NCI-H2227 treated with DMSO at 0.1 percent for 48 hours (cell line): ENCODE measurements at regions not wholly inside any gene's neighbourhood (a gene's known extent, or its start where the extent isn't known, plus 50 kb on each side); places are given as distances from the start of the nearest gene placed in this dataset.

Source experiments
- DNase-seq: peaks from one replicate; lab custom pipeline; 2025; lab: John Stamatoyannopoulos, UW

DNA sequence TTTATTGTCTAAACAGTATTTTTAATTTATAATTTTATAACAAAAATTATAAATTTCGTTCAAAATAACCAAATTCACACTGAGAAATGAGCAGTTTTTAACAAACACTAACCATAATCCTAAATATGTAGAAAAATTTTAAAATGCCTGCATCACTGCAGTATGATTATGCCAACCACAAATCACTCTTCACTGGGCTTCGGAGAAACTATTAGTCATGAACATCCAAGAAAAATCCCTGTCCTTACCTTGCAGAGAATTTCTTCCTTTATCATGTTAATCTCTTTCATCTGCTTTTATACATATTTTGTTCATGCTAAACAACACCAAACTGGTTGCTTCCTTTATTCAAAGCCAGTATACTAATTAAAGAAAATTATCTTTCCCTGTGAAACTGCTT, 511.0 kb upstream of the ALCAM start:
- no peak for DNase-seq

GRCh38 chr3:104856741-104857140, 510.0 kb upstream of the ALCAM start:
- no peak for DNase-seq

- DNase-seq = no peak
Observed at GRCh38 chr3:104868291-104868690, 498.4 kb upstream of the ALCAM start.

DNA sequence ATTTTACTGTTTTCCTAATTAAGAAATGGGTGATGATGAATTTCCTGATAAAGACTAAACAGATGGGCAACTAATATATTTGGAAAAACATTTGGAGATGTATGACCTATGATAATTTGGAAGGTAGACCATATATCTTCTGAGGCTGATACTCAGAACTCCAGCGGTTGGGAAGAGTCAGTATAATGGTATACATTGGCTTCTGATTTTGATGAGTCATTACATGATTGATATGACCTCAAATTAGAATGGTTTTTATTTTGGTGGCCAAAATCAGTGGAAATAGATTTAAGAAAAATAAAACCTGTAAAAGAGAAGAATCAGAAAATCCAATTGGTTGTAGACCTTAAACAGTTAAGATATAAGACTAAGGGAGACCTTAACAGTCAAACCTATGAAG, 496.4 kb upstream of the ALCAM start:
- DNase-seq = no peak

GRCh38 chr3:104873331-104873730, 493.4 kb upstream of the ALCAM start:
- DNase-seq = no peak

- DNase-seq = no peak
Observed at GRCh38 chr3:104878395-104878794, 488.3 kb upstream of the ALCAM start.

DNA sequence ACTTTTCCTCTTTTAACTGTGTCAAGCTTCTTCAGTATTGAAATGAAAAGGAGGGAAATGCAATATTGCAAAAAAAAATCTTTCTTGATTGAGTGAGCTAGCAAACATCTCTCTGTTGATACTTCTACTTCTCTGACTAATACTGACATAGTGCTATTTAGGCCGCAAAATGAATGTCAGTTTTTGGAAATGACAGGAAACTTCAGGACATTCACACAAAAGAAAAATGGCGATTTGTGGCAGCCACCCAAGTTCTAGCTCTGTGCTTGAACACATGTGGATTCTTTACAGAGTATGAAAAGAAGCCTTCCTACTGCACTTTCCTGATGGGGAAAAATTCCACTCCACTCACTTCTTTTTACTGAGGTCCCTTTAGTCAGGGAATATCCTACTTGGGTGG, 486.8 kb upstream of the ALCAM start:
- DNase-seq = no peak

GRCh38 chr3:104885214-104885814, 481.4 kb upstream of the ALCAM start:
- DNase-seq = no peak

DNA sequence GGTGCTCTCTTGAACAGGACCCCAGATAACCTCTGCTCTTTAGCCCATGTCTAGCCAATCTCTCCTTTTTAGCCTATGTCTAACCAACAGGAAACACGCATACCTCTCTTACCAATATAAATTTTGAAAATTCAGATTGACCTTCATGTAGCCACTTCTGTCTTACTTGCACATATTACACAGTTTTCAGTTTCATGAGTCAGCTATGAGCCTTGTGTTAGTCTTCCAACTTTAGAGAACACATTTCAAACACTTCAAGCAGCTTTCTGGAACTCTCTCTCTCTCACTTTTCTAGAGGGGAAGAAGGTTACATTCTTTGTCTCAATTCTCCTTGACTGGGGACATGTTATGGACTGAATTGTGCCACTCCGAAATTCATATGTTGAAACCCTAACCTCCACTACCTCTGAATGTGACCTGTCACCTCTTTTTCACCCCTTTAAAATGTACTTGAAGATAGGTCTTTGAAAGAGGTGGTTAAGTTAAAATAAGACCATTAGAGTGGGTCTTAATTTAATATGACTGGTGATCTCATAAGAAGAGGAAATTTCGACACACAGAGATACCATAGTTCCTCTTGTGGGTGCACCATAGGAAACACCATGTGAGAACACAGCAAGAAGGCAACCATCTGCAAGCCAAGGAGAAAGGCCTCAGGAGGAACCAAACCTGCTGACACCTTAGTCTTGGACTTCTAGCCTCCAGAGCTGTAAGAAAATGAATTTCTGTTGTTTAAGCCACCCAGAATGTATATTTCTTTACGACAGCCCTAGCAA, 480.3 kb upstream of the ALCAM start:
- DNase-seq = no peak

- no peak for DNase-seq
Observed at GRCh38 chr3:104887069-104887468, 479.6 kb upstream of the ALCAM start.

DNA sequence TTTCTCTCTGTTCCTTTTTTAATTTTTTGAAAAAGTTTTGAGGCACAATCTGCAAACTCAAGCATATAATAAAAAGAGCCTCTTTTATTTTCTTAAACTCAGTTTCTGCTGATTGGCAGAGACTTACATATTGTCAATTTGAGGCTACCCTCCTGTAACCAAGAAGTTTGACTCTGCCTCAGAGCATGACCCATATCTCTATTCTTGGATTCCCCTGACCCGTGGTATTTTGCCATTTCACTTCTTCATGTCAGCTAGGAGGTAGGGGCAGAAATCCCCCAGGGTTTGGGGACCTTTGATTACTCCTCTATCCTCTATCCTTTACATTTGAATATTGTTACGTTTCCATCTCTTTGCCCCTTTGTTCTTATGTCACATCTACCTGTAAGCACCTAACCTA, 479.1 kb upstream of the ALCAM start:
- DNase-seq = no peak

GRCh38 chr3:104892044-104892443, 474.7 kb upstream of the ALCAM start:
- DNase-seq = no peak

- DNase-seq = no peak
Observed at GRCh38 chr3:104896624-104897023, 470.1 kb upstream of the ALCAM start.

GRCh38 chr3:104901396-104901795, 465.3 kb upstream of the ALCAM start:
- DNase-seq = no peak

- no peak for DNase-seq
Observed at GRCh38 chr3:104903064-104903463, 463.6 kb upstream of the ALCAM start.

DNA sequence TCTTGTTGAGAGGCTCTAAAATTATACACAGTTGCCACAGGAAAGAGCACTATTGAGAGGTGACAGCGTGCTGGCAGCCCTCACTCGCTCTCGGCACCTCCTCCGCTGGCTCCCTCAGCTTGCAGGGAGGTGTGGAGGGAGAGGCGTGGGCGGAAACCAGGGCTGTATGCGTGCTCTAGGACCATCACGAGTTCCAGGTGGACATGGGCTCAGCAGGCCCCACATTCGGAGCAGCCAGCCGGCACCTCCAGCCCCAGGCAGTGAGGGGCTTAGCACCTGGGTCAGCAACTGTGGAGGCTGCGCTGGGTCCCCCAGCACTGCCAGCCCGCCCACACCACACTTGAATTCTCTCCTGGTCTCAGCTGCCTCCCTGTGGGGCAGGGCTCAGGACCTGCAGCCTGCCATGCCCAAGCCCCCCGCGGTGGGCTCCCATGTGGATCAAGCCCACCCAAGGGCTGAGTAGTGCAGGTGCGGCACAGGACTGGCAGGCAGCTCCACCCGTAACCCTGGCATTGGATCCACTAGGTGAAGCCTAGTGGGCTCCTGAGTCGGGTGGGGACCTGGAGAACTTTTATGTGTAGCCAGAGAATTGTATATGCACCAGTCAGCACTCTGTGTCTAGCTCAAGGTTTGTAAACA, 460.6 kb upstream of the ALCAM start:
- no peak for DNase-seq

- no peak for DNase-seq
Observed at GRCh38 chr3:104907507-104907906, 459.2 kb upstream of the ALCAM start.

DNA sequence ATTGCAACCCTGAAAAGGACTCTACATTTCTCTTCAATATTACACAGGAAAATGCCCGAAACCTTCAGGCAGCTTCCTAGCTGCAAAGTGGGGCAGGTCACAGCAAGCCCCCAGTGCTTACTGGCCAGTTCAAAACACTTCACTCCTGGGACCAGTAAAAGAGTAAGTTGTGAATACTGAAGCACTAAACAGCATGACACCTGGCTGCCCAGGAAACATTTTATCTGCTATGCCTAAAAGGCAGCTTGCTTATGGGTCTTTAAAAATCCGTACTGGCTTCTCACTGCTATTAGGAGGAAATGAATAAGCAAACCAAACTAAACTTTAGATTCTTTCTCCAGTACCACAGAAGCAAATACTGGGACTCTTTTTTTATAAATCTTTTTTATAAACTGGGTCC, 457.9 kb upstream of the ALCAM start:
- DNase-seq = no peak

GRCh38 chr3:104909198-104909597, 457.5 kb upstream of the ALCAM start:
- no peak for DNase-seq

- no peak for DNase-seq
Observed at GRCh38 chr3:104909721-104910120, 457.0 kb upstream of the ALCAM start.

GRCh38 chr3:104911376-104911775, 455.3 kb upstream of the ALCAM start:
- no peak for DNase-seq

DNA sequence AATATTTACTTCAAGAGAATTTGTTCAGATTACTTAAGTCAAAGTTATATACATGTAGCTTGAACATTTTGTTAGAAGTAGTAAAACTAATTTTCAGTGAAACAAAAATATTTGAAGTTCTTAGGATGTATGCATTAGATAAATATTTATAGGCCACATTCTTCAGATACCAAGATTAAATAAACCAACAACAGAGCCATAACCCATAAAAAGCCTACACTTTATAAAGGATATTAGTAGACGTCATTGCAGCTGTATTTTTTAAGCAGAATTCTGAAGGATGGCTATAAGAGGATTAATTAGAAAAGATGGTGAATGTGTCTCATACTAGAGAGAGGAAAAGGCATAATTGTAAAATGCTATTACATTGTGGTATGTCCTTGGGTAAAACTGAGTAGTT, 449.7 kb upstream of the ALCAM start:
- DNase-seq = no peak

DNA sequence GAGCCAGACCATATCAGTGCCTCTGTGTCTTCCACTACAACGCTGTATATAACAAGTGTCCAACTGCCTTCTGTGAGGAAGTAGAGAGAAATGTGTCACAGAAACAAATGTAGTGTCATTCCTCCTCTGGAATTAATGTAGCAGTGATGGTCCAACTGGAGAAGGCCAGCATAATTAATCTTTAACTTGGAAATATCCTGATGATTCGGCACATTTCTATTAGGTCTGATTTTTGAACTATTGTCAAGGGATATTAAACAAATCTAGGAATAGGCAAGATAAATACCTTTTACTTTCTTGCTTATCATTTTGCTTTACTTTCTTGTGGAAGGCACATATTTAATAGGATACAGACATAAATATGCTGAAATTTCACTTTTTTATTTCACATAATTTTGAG, 446.2 kb upstream of the ALCAM start:
- no peak for DNase-seq

DNA sequence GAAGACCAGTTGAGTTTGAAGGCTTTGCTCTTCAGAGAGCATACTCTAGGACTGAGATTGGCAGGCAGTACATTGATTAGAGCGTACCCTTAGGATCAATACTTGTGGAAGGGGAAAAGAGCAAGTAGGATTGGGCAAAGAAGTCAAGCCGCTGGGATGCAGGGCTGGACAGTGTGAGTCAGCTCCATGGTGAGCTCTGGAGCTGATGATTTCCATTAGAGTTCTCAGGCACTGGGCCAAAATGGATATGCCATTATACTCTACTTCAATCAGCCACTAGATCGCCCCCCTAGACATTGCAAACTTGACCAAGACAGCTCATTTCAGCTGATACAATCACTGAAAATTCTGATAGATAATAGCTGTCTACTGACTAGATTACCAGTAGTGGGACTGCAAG, 432.7 kb upstream of the ALCAM start:
- no peak for DNase-seq
